Skeletal muscle tissue (tissue), 3 donors: ENCODE measurements at regions not wholly inside any gene's neighbourhood (a gene's known extent, or its start where the extent isn't known, plus 50 kb on each side); places are given as distances from the start of the nearest gene placed in this dataset.
"Not testable (repeated sequence)": the region's sequence is repeated elsewhere in the genome, so short reads cannot be mapped to it uniquely, and the experiment has no call there.

Experiments used
- H3K27ac ChIP-seq: one replicate; pipeline ENCODE4 v1.7.0; 2013; ENCODE audit warnings: mild to moderate bottlenecking, low read depth, low read length, inconsistent platforms
- H3K27me3 ChIP-seq, 3 donors: one replicate each; pipeline ENCODE4 v1.7.0; 2013; ENCODE audit warnings: low read length in 3 of 3; ENCODE audit not compliant: control insufficient read depth in 3 of 3, insufficient read depth in 3 of 3
- H3K36me3 ChIP-seq, 3 donors: one replicate each; pipeline ENCODE4 v1.7.0; 2013; ENCODE audit warnings: low read length in 3 of 3; ENCODE audit not compliant: control insufficient read depth in 3 of 3, insufficient read depth in 3 of 3
- H3K4me1 ChIP-seq, 3 donors: one replicate each; pipeline ENCODE4 v1.7.0; 2013; ENCODE audit warnings: low read length in 3 of 3, mild to moderate bottlenecking in 3 of 3; ENCODE audit not compliant: control insufficient read depth in 3 of 3, insufficient read depth in 3 of 3
- H3K4me3 ChIP-seq, 3 donors: one replicate each; pipeline ENCODE4 v1.7.0; 2013; ENCODE audit warnings: low read length in 3 of 3
- H3K9ac ChIP-seq, 3 donors: one replicate each; pipeline ENCODE4 v1.7.0; 2013; ENCODE audit warnings: low read length in 3 of 3, mild to moderate bottlenecking in 3 of 3, moderate library complexity in 2 of 3, low read depth in 1 of 3
- H3K9me3 ChIP-seq, 3 donors: one replicate each; pipeline ENCODE4 v1.7.0; 2013; ENCODE audit warnings: low read length in 3 of 3; ENCODE audit not compliant: control insufficient read depth in 3 of 3
- donor health status: Osteomylitis.

DNA sequence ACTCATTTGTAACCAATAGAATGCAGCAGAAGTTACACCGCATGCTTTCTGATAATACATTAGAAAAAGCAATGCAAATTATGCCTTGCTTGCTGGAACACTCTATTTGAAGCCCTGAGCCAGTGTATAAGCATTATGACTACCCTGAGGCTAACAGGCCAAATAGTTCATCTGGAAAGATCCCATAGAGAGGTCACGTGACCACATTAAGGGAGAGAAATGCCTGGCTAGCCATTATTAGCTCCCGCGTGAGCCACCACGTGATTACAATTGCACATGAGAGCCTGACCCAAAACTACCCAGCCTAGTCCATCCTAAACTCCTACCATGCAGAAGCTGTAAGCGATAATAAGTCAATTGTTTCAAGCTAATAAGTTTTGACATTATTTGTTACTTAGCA is 472.9 kb upstream of the GALNTL6 start:
- Histone ChIP-seq H3K27ac (no peak overlapping the region), H3K36me3 (no peaks in the 10 kb centered on the region), H3K27me3 (no peaks in the 10 kb centered on the region), H3K9ac (no peak overlapping the region), H3K4me1 (no peaks in the 10 kb centered on the region), H3K4me3 (no peak overlapping the region), H3K9me3 (peaks cover 0 to 2% (median 0%) of the 10 kb centered on the region in 3 donors)

DNA sequence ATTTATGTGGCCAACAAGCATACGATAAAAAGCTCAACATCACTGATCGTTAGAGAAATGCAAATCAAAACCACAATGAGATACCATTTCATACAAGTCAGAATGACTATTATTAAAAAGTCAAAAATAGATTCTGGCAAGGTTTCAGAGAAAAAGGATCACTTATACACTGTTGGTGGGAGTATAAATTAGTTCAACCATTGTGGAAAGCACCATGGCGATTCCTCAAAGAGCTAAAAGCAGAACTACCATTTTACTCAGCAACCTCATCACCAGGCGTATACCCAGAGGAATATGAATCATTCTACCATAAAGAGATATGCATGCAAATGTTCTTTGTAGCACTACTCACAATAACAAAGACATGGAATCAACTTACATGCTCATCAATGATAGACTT is 478.7 kb upstream of the GALNTL6 start:
- Histone ChIP-seq H3K4me3 (no peak overlapping the region), H3K27ac (no peak overlapping the region), H3K4me1 (no peaks in the 10 kb centered on the region), H3K27me3 (no peaks in the 10 kb centered on the region), H3K36me3 (no peaks in the 10 kb centered on the region), H3K9me3 (no peaks in the 10 kb centered on the region), H3K9ac (no peak overlapping the region)

- no peak overlapping the region for H3K9ac ChIP-seq
- no peaks in the 10 kb centered on the region for H3K9me3 ChIP-seq
- H3K27ac ChIP-seq = no peak overlapping the region
- H3K27me3 ChIP-seq = no peaks in the 10 kb centered on the region
- H3K4me1 ChIP-seq = no peaks in the 10 kb centered on the region
- H3K36me3 ChIP-seq = no peaks in the 10 kb centered on the region
- no peak overlapping the region for H3K4me3 ChIP-seq
Observed at GRCh38 chr4:171308661-171309060, 504.5 kb upstream of the GALNTL6 start.

DNA sequence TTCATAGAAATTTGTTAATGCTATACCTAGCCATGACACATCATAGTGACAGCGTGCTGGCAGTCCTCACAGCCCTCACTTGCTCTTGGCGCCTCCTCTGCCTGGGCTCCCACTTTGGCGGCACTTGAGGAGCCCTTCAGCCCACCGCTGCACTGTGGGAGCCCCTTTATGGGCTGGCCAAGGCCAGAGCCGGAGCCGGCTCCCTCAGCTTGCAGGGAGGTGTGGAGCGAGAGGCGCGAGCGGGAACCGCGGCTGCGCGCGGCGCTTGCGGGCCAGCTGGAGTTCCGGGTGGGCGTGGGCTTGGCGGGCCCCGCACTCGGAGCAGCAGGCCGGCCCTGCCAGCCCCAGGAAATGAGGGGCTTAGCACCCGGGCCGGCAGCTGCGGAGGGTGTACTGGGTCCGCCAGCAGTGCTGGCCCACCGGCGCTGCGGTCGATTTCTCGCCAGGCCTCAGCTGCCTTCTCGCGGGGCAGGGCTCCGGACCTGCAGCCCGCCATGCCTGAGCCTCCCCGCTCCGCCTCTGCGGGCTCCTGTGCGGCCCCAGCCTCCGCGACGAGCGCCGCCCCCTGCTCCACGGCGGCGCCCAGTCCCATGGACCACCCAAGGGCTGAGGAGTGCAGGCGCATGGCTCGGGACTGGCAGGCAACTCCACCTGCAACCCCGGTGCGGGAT is 515.0 kb upstream of the GALNTL6 start:
- not testable (repeated sequence) for H3K27ac ChIP-seq, H3K9ac ChIP-seq, H3K27me3 ChIP-seq, H3K4me1 ChIP-seq, H3K4me3 ChIP-seq, H3K36me3 ChIP-seq, H3K9me3 ChIP-seq

DNA sequence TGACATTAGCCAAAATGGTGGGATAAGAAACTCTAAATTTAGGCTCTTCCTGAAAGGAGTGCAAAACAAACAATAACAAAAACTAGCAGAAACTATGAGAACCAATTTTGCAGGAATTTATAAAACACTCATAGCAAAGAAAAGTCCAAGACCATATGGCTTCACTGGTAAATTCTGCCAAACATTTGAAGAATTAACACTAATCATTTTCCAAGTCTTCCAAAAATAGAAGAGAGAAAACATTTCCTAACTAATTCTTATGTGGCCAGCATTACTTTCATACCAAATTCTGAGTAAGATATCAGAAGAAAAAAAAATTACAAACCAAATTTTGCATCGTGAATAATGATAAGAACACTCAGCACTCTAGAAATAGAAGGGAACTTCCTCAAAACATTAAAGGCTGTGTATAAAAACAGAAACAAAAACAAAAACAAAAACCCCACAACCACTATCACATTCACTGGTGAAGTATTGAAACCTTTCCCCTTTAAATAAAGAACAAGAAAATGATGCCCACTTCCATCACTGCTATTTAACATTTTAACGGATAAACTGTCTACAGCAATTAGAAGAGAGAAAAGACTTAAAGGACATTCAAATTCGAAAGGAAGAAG is 524.3 kb upstream of the GALNTL6 start:
- Histone ChIP-seq H3K4me1 (no peaks in the 10 kb centered on the region), H3K27ac (no peak overlapping the region), H3K9me3 (no peaks in the 10 kb centered on the region), H3K36me3 (no peaks in the 10 kb centered on the region), H3K9ac (no peak overlapping the region), H3K27me3 (no peaks in the 10 kb centered on the region), H3K4me3 (no peak overlapping the region)

DNA sequence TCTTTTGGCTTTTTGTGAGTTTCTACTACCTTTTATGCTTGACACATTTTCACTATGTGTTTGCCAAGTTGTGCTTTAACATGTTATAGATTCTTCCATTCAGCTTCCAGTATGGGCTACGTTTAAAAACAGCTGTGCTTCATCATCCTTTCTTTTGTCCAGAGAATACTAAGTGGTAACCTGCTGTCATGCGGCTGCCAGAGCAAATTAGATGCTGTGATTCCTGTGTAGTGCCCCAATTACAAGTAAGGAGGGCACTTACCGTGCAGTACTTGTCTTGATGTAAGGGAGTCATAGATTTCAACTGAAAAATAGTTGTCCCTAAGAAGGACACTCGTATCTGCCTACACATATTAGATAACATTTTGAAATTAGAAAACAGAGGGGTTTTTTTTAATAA is 531.8 kb upstream of the GALNTL6 start:
- H3K4me3 ChIP-seq = no peak overlapping the region
- H3K9ac ChIP-seq = no peak overlapping the region
- no peaks in the 10 kb centered on the region for H3K9me3 ChIP-seq
- no peaks in the 10 kb centered on the region for H3K27me3 ChIP-seq
- no peaks in the 10 kb centered on the region for H3K36me3 ChIP-seq
- no peaks in the 10 kb centered on the region for H3K4me1 ChIP-seq
- no peak overlapping the region for H3K27ac ChIP-seq

GRCh38 chr4:171279131-171279530 is 534.1 kb upstream of the GALNTL6 start:
- Histone ChIP-seq H3K9ac (no peak overlapping the region), H3K4me1 (no peaks in the 10 kb centered on the region), H3K27me3 (no peaks in the 10 kb centered on the region), H3K4me3 (no peak overlapping the region), H3K27ac (no peak overlapping the region), H3K9me3 (no peaks in the 10 kb centered on the region), H3K36me3 (no peaks in the 10 kb centered on the region)

GRCh38 chr4:171266671-171267070 is 546.5 kb upstream of the GALNTL6 start:
- Histone ChIP-seq H3K36me3 (no peaks in the 10 kb centered on the region), H3K9me3 (no peaks in the 10 kb centered on the region), H3K27me3 (no peaks in the 10 kb centered on the region), H3K9ac (no peak overlapping the region), H3K4me1 (no peaks in the 10 kb centered on the region), H3K27ac (no peak overlapping the region), H3K4me3 (no peak overlapping the region)

DNA sequence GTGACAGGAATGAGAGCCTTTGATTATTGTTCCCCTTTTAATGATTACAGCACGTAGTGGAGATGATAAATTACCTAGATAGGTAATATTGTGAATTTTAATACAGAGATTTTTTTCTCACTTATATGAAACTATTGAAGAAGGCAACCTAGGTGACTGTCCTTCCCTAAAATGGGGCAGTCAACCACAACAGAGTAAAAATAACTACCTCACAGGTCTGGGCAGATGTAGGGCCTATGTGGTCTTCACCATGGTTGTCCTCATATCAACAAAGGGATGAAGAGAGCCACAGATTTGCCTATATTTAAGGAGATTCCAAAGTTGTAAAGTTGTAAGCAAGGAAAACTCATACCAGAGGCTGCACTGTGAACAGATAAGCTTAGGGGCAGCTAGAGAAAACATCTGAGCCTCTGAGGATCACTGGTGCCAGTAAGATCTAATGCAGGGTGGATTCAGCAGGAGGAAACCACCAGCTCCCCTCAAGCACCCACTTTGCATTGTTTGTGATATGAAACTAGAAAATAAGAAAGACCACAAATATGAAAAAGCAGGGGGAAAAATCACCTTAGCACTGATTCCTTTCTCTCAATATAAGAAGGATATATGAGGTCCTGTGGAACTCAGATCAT is 547.9 kb upstream of the GALNTL6 start:
- Histone ChIP-seq H3K27ac (no peak overlapping the region), H3K4me3 (no peak overlapping the region), H3K4me1 (no peaks in the 10 kb centered on the region), H3K36me3 (no peaks in the 10 kb centered on the region), H3K27me3 (no peaks in the 10 kb centered on the region), H3K9ac (no peak overlapping the region), H3K9me3 (no peaks in the 10 kb centered on the region)

DNA sequence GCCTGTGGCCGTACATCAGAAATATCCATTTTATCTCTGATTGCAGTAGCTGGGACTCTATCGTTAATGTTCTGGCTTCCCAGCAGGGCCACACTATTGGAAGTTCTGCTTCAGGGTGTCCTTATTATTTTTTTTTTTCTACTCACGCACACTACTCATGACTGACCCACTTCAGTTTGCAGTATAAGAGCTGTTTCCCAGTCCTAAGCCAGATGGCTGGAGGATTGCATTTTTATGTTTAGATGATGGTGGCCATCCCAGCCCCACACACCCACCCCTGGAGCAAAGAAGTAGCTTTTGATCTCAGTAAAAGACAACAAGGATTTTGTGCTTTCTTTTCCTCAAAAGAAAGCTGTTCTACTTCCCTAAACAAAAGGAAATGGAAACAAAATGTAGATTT is 557.0 kb upstream of the GALNTL6 start:
- H3K4me1 ChIP-seq = no peaks in the 10 kb centered on the region
- H3K9ac ChIP-seq = no peak overlapping the region
- no peaks in the 10 kb centered on the region for H3K27me3 ChIP-seq
- no peaks in the 10 kb centered on the region for H3K9me3 ChIP-seq
- H3K36me3 ChIP-seq = no peaks in the 10 kb centered on the region
- H3K4me3 ChIP-seq = no peak overlapping the region
- no peak overlapping the region for H3K27ac ChIP-seq
